AG04449 (cell line): ENCODE measurements at regions not wholly inside any gene's neighbourhood (a gene's known extent, or its start where the extent isn't known, plus 50 kb on each side); places are given as distances from the start of the nearest gene placed in this dataset.

Experiments
- CTCF ChIA-PET: fragments of 350-600 bp; formaldehyde crosslinking; extraction: SDS; loops from one replicate; lab custom pipeline; 2021; ENCODE audit warnings: antibody characterized with exemption; lab: Yijun Ruan, JAX
- POLR2A ChIA-PET: fragments of 400-600, 350-600 bp; formaldehyde crosslinking; extraction: SDS; loops from one replicate; lab custom pipeline; 2020; ENCODE audit warnings: antibody characterized with exemption, inconsistent platforms; lab: Yijun Ruan, JAX
- DNase-seq: peaks from one replicate; pipeline ENCODE4 v3.0.0-alpha.2; 2010; ENCODE audit warnings: low read depth, low spot score
- H3K4me3 ChIP-seq: 2 replicates; pipeline ENCODE4 v1.5.1; 2011; ENCODE audit warnings: low read depth, mild to moderate bottlenecking, control low read depth, low read length
- TF ChIP-seq, protein P1 (sequence below): IDR thresholded peaks from one replicate; pipeline ENCODE4 v1.5.1; 2011; ENCODE audit warnings: mild to moderate bottlenecking, moderate library complexity, low read length, control low read depth, inconsistent platforms; ENCODE audit not compliant: insufficient read depth; ENCODE audit errors: missing control alignments

DNA sequence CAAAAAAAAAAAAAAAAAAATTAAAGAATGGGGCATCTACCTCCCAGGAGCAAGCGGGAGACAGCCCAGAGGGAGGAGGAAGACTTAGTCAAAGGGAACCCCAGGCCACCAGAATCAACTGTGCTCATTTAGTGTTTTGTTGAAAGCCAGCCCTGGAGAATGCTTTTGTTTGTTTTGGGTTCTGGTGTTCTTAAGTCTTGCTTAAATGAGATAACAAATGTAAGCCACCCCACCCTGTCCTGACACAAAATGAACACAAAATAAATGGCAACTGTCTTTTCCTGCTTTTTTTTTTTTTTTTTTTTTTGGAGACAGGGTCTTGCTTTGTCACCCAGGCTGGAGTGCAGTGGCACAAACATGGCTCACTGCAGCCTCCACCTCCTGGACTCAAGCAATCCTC is 165.0 kb upstream of the JARID2 start:
- ChIA-PET CTCF (no interaction called here), POLR2A (no interaction called here)
- DNase-seq, result no peak
- no peak overlapping the region for H3K4me3 ChIP-seq
- TF ChIP-seq, protein P1, sequence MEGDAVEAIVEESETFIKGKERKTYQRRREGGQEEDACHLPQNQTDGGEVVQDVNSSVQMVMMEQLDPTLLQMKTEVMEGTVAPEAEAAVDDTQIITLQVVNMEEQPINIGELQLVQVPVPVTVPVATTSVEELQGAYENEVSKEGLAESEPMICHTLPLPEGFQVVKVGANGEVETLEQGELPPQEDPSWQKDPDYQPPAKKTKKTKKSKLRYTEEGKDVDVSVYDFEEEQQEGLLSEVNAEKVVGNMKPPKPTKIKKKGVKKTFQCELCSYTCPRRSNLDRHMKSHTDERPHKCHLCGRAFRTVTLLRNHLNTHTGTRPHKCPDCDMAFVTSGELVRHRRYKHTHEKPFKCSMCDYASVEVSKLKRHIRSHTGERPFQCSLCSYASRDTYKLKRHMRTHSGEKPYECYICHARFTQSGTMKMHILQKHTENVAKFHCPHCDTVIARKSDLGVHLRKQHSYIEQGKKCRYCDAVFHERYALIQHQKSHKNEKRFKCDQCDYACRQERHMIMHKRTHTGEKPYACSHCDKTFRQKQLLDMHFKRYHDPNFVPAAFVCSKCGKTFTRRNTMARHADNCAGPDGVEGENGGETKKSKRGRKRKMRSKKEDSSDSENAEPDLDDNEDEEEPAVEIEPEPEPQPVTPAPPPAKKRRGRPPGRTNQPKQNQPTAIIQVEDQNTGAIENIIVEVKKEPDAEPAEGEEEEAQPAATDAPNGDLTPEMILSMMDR, result no peak

DNA sequence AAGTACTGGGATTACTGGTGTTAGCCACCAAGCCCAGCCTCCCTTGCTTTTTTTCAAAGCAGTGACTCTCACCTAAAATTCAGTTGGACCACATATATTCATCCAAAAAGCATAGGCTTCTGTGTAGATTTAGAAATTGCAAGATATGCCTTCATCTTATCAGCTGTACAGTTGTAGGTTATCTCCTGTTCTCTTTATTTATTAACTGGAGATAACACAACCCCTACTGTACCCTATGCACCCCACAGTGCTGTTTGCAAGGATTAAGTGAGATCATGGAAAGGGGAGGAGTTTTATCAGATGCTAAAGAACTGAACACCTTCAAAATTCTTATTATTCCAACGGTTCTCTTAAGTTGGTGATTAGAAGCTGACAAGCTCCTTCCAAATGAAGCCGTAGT is 164.4 kb upstream of the JARID2 start:
- no peak for DNase-seq
- CTCF ChIA-PET, result no interaction called here
- POLR2A ChIA-PET, result interaction anchor here (0.6 kb wide), 1 partner anchor 23 kb away, joined by 3 read pairs; no protein-coding TSS in a partner anchor
- no peak overlapping the region for H3K4me3 ChIP-seq
- TF ChIP-seq, protein P1, result no peak

DNA sequence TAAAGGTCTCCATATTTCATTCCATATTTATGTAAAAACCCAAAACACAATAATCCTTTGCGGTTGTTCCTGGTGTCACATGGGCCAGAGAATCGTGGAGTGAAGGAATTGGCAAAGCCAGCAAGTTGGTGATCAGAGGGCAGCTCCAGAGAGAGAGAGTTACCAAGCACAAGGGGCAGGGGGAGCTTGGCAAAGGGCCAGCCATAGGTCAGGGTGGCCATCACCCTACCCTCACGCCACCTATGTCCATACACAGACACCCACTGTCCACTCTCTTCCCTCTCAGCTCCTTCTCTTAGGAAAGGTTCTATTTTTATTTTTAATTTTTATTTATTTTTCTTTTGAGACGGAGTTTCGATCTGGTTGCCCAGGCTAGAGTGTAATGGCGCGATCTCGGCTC is 163.2 kb upstream of the JARID2 start:
- ChIA-PET CTCF (no interaction called here), POLR2A (no interaction called here)
- TF ChIP-seq, protein P1, result no peak

DNA sequence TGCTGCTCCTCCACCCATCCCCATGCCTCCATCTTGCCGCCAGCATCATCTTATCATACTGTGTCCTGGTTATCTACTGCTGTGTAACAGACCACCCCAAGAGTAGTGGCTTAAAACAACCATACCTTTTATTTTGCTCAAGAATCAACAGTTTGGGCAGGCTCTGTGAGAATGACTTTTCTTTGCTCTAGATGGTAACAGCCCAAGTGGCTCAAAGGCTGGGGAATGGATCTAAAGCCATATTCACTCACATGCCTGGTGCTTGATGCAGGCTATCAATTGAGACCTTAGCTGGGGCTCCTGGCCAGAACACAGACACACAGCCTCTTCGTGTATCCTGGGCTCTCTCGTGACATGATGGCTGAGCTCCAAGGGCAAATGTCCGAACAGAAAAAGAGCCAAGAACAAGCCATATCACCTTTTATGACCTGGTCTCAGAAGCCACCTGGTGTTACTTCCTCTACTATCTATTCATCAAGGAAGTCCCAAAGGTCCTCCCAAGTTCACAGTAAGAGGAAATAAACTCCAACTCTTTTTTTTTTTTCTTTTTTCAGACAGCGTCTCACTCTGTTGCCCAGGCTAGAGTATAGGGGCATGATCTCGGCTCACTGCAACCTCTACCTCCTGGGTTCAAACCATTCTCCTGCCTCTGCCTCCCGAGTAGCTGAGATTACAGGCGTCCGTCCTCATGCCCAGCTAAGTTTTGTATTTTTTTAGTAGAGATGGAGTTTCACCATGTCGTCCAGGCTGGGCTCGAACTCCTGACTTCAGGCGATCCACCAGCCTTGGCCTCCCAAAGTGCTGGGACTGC is 159.3 kb upstream of the JARID2 start:
- CTCF ChIA-PET, result no interaction called here
- no peak overlapping the region for H3K4me3 ChIP-seq
- TF ChIP-seq, protein P1, result no peak
- no peak for DNase-seq
- POLR2A ChIA-PET, result no interaction called here

More for the DNA sequence above, 163.2 kb upstream of the JARID2 start:
- no peak for DNase-seq
- H3K4me3 ChIP-seq, result no peak overlapping the region

DNA sequence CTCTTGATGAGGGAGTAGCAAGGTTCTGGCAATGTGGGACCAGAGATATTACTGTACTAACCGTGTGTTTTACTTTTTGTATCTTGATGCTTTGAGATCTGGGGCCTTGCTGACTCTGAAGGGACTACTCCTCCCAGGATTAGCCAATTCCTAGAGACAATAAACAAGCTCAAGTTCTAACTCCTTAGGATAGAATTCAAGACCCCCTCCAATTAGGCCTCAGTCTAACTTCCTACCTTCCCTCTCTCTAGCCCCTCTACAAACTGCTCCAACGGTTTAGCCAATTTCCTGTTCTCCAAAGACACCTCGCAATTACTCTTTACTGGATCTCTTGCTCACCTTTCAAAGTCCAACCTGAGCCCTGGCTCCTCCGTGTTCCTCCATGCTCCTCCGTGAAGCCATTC is 158.7 kb upstream of the JARID2 start:
- H3K4me3 ChIP-seq, result no peak overlapping the region
- CTCF ChIA-PET, result no interaction called here
- DNase-seq, result no peak
- POLR2A ChIA-PET, result no interaction called here
- TF ChIP-seq, protein P1, result no peak

DNA sequence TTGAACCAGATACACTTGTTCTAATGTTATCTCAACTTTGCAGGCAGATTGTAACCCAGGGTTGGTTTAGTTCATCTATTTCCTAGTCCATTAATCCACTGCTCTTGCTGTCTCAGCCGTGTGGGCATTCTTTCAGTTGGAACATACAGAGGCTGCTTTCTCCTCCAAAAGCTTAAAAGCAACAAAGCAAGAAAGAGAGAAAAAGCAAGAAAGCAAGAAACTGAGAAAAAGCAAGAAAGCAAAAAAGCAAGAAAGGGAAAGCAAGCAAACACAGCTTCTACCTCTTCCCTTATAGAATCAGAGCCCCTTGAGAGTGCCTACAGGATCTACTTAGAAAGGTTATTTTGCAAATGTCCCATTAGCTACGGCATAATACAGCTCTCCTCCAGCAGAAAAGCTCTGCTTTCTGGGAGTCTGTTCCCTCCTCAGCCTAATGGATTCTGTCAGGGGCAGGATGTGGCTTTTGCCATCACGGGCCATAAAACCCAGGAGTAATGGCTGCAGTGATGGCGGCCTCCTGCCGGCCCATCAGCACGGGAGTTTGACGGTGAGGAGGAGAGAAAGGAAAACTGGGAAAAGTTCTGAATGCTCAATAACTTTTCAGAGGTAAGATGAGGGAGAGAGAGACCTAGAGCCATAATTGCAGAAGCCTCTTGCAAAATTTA is 156.8 kb upstream of the JARID2 start:
- ChIA-PET CTCF (no interaction called here), POLR2A (interaction anchor here (1.1 kb wide), 1 partner anchor 538 kb away, joined by 4 read pairs; no protein-coding TSS in a partner anchor)
- H3K4me3 ChIP-seq, result no peak overlapping the region
- no peak for DNase-seq
- TF ChIP-seq, protein P1, result no peak
